ENCODE measurements at regions not wholly inside any gene's neighbourhood (a gene's known extent, or its start where the extent isn't known, plus 50 kb on each side); places are given as distances from the start of the nearest gene placed in this dataset.
A peak's percentile ranks its signal among the peaks of the same experiment; 100 is the strongest.

DNA sequence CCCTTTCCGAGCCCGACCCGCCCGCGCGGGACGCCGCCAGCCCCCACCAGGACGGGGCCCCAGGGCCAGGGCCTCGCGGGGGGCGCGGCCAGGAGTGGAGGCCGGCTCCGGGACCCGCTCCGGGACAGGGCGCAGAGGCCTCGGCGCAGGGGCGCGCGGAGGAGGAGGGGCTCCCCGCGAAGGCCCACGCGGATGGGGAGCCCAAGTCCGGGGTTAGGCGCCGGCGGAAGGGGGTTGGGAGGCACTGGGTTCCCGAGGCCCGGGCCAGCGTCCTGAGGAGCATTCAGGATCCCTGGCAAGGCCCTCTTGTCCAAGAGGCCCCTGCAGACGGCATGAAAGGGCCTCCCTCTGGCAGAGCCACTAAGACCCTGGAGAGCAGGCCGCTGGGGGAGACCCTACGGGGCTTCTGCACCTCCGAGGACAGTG is 57.8 kb upstream of the CIBAR2 start:
- Mint-ChIP-seq H3K4me3 (peak overlapping the region; percentile 89 to 95 (median 93)), H3K9me3 (no peaks in the 10 kb centered on the region), H3K27me3 (ENCODE audit: low read depth) (peaks cover 20% of the 10 kb centered on the region), H3K4me1 (peaks cover 68% of the 10 kb centered on the region), H3K36me3 (ENCODE audit: low read depth) (peaks cover 16% of the 10 kb centered on the region), H3K27ac (no peak overlapping the region)
- TF ChIP-seq CTCF (IDR thresholded peaks at IDR 0.05; ENCODE audit: unreplicated experiment in 3 of 3): no peak

- TF ChIP-seq CTCF (IDR thresholded peaks at IDR 0.05; ENCODE audit: unreplicated experiment in 3 of 3): no peak
- Mint-ChIP-seq H3K4me1 (peaks cover 68% of the 10 kb centered on the region), H3K27me3 (ENCODE audit: low read depth) (peaks cover 16% of the 10 kb centered on the region), H3K27ac (no peak overlapping the region), H3K9me3 (no peaks in the 10 kb centered on the region), H3K4me3 (peak overlapping the region; percentile 89 to 95 (median 93)), H3K36me3 (ENCODE audit: low read depth) (peaks cover 16% of the 10 kb centered on the region)
These were observed 58.3 kb upstream of the CIBAR2 start for GRCh38 chr16:85170590-85171003.

GRCh38 chr16:85171004-85171758 is 58.9 kb upstream of the CIBAR2 start:
- TF ChIP-seq CTCF (IDR thresholded peaks at IDR 0.05; ENCODE audit: unreplicated experiment in 3 of 3): no peak
- H3K27ac Mint-ChIP-seq: peak overlapping the region; percentile 62 to 82 (median 69)
- peaks cover 13% of the 10 kb centered on the region for H3K27me3 Mint-ChIP-seq (ENCODE audit: low read depth)
- peaks cover 16% of the 10 kb centered on the region for H3K36me3 Mint-ChIP-seq (ENCODE audit: low read depth)
- peak overlapping the region; percentile 89 to 95 (median 93) for H3K4me3 Mint-ChIP-seq
- peaks cover 72% of the 10 kb centered on the region for H3K4me1 Mint-ChIP-seq
- H3K9me3 Mint-ChIP-seq: no peaks in the 10 kb centered on the region

- TF ChIP-seq CTCF (IDR thresholded peaks at IDR 0.05; ENCODE audit: unreplicated experiment in 3 of 3): no peak
- H3K27ac Mint-ChIP-seq: peak overlapping the region; percentile 62 to 82 (median 69)
- peaks cover 72% of the 10 kb centered on the region for H3K4me1 Mint-ChIP-seq
- H3K9me3 Mint-ChIP-seq: no peaks in the 10 kb centered on the region
- H3K27me3 Mint-ChIP-seq (ENCODE audit: low read depth): peaks cover 13% of the 10 kb centered on the region
- peak overlapping the region; percentile 89 to 95 (median 93) for H3K4me3 Mint-ChIP-seq
- H3K36me3 Mint-ChIP-seq (ENCODE audit: low read depth): peaks cover 16% of the 10 kb centered on the region
These were observed 59.6 kb upstream of the CIBAR2 start for GRCh38 chr16:85171759-85172454.

DNA sequence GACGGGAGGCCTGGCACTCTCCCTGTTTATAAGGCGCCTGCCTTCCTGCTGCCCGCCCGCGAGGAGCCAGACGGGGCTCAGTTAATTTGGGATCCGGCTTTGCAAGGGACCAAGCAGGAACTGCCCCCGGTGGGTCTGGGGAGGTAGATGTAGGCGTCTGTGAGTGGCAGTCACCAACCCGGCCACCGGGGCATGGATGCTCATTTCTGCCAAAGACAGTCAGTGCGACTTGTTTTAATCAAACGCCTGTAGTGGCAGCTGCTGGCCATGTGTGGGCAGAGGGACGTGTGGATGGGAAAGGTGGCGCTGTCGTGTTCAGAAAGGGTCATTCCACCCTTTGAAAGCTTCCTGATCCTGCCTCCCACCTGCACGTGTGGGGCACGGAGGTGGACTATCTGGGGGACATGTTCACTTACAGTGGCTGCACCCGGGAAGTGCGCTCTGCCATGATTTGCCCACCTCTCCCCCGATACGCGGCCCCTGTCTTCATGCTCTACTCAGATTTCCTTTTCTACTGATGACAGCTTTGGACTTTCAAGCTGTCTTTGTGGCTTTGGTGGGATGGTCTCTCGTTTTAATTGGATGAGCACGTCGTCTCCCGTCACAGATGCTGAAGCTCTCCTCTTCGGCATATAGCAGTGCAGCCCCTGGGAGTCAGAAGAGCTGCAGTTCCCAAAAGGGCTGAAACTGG is 60.3 kb upstream of the CIBAR2 start:
- Mint-ChIP-seq H3K4me1 (peaks cover 73% of the 10 kb centered on the region), H3K27me3 (ENCODE audit: low read depth) (peaks cover 13% of the 10 kb centered on the region), H3K4me3 (peak overlapping the region; percentile 89 to 95 (median 93)), H3K27ac (peak overlapping the region; percentile 62 to 82 (median 69)), H3K9me3 (no peaks in the 10 kb centered on the region), H3K36me3 (ENCODE audit: low read depth) (peaks cover 22% of the 10 kb centered on the region)
- TF ChIP-seq CTCF (IDR thresholded peaks at IDR 0.05; ENCODE audit: unreplicated experiment in 3 of 3): peak; percentile 39 to 51 (median 41)

Measured in nephron (organoid).